A673 (cell line): ENCODE measurements at regions not wholly inside any gene's neighbourhood (a gene's known extent, or its start where the extent isn't known, plus 50 kb on each side); places are given as distances from the start of the nearest gene placed in this dataset.
"Not testable (repeated sequence)": the region's sequence is repeated elsewhere in the genome, so short reads cannot be mapped to it uniquely, and the experiment has no call there.

Source experiments
- CTCF ChIP-seq: fragments of 300-800, 200-600 bp; sonication (generic); conservative IDR thresholded peaks from 2 replicates; pipeline ENCODE4 v1.5.1; 2017; ENCODE audit warnings: low read depth, mild to moderate bottlenecking, antibody characterized with exemption, low read length, moderate library complexity, mixed read lengths
- EZH2 ChIP-seq: fragments of 200-600 bp; sonication (generic); IDR thresholded peaks from 2 replicates; pipeline ENCODE4 v1.6.1; 2017; ENCODE audit warnings: borderline replicate concordance, low read depth, mild to moderate bottlenecking, mixed read lengths, antibody characterized with exemption, low read length; ENCODE audit not compliant: poor library complexity, severe bottlenecking

GRCh38 chr6:26720663-26721218 lies 61.2 kb upstream of the ZNF322 start:
- TF ChIP-seq EZH2, CTCF: not testable (repeated sequence)
